ENCODE measurements at regions not wholly inside any gene's neighbourhood (a gene's known extent, or its start where the extent isn't known, plus 50 kb on each side); places are given as distances from the start of the nearest gene placed in this dataset.

DNA sequence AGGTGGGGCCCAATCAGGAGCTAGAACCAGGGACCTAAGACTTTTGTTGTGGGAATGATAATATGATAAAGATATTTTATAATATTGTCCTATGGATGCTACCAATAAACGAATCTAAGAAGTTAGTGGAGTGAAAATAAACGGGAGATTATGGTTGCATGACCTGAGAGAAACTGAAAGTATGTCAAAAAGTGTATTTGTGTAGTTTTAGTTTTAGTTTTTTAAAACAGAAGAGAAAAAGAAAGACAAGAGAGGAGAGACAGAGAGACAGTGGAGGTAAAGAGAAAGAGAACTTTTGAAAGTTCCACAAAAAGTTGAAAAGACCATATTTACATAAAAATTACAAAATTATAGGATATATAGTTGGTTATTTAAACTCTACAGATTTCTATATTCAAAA, 64.1 kb upstream of the TMPRSS15 start:
- TF ChIP-seq, protein P1, sequence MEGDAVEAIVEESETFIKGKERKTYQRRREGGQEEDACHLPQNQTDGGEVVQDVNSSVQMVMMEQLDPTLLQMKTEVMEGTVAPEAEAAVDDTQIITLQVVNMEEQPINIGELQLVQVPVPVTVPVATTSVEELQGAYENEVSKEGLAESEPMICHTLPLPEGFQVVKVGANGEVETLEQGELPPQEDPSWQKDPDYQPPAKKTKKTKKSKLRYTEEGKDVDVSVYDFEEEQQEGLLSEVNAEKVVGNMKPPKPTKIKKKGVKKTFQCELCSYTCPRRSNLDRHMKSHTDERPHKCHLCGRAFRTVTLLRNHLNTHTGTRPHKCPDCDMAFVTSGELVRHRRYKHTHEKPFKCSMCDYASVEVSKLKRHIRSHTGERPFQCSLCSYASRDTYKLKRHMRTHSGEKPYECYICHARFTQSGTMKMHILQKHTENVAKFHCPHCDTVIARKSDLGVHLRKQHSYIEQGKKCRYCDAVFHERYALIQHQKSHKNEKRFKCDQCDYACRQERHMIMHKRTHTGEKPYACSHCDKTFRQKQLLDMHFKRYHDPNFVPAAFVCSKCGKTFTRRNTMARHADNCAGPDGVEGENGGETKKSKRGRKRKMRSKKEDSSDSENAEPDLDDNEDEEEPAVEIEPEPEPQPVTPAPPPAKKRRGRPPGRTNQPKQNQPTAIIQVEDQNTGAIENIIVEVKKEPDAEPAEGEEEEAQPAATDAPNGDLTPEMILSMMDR (IDR thresholded peaks at IDR 0.05; ENCODE audit: borderline replicate concordance, extremely low read depth, low read length, poor library complexity, severe bottlenecking), result no peak
- TF ChIP-seq EZH2 (IDR thresholded peaks at IDR 0.05; ENCODE audit: borderline replicate concordance, low read depth, low read length, severe bottlenecking), result no peak

All from DND-41 (cell line).